Suprapubic skin (tissue), 4 donors: ENCODE measurements at regions not wholly inside any gene's neighbourhood (a gene's known extent, or its start where the extent isn't known, plus 50 kb on each side); places are given as distances from the start of the nearest gene placed in this dataset.

Experiments used
- CTCF ChIP-seq, 2 donors: fragments of 200-600 bp in 1 of 2; fragments of 450-650 bp in 1 of 2; sonication (generic) in 1 of 2; IDR thresholded peaks; one replicate each; pipeline ENCODE4 v1.5.1; 2016 to 2019; ENCODE audit warnings: antibody characterized with exemption in 2 of 2, mild to moderate bottlenecking in 1 of 2, moderate library complexity in 1 of 2
- EP300 ChIP-seq: sonication (generic); formaldehyde crosslinking; IDR thresholded peaks from one replicate; pipeline ENCODE4 v1.6.1; 2017; ENCODE audit warnings: antibody characterized with exemption
- POLR2A ChIP-seq, 2 donors: fragments of 450-650 bp; IDR thresholded peaks; one replicate each; pipeline ENCODE4 v1.6.1; 2017; ENCODE audit warnings: antibody characterized with exemption in 2 of 2, mild to moderate bottlenecking in 2 of 2, moderate library complexity in 2 of 2
- POLR2AphosphoS5 ChIP-seq, 3 donors: sonication (generic); formaldehyde crosslinking; IDR thresholded peaks; one replicate each; pipeline ENCODE4 v1.6.1; 2017; ENCODE audit warnings: antibody characterized with exemption in 3 of 3

- TF ChIP-seq CTCF (IDR thresholded peaks at IDR 0.05) (no peak), EP300 (no peak), POLR2A (IDR thresholded peaks at IDR 0.05) (no peak), POLR2AphosphoS5 (IDR thresholded peaks at IDR 0.05) (no peak)
Observed at GRCh38 chr16:5196204-5196603, 98.6 kb upstream of the EEF2KMT start.
